HCT116 (cell line): ENCODE measurements at regions not wholly inside any gene's neighbourhood (a gene's known extent, or its start where the extent isn't known, plus 50 kb on each side); places are given as distances from the start of the nearest gene placed in this dataset.

Source experiments
- ATAC-seq: fragments of 200-7000 bp; cut with Tn5 transposase; 2 replicates; pipeline ENCODE4 v1.9.1; 2020; ENCODE audit warnings: mild to moderate bottlenecking, moderate library complexity
- BruUV-seq: library from RNA; stranded (reverse); fragments of 400-500 nt; replicated peaks from 2 replicates; lab custom pipeline; 2021; lab: Mats Ljungman, UMichigan
- CTCF ChIA-PET: fragments of 300-600 bp; sonication (Branson Sonifier 250); formaldehyde crosslinking; loops from one replicate; lab custom pipeline; 2021; ENCODE audit warnings: antibody characterized with exemption; lab: Charles Lee
- POLR2A ChIA-PET: fragments of 300-600, 350-600 bp; sonication (Branson Sonifier 250); formaldehyde crosslinking; loops from one replicate; lab custom pipeline; 2021; ENCODE audit warnings: antibody characterized with exemption; lab: Charles Lee
- RAD21 ChIA-PET, 2 experiments: fragments of 300-600 bp; sonication (Branson Sonifier 250); formaldehyde crosslinking; loops; one replicate each; lab custom pipeline; 2023; ENCODE audit warnings: low total read pairs in 2 of 2; ENCODE audit not compliant: uncharacterized antibody in 2 of 2, unreplicated experiment in 2 of 2, low non-redundant PET in 1 of 2; lab: Charles Lee
- DNase-seq: peaks from one replicate; pipeline ENCODE4 v3.0.0-alpha.2; 2010; ENCODE audit warnings: low read depth, low spot score
- H2AFZ ChIP-seq: fragments of 200-600 bp; shearing (Covaris generic), sonication (generic); 2 replicates; pipeline ENCODE4 v1.6.1; 2017; ENCODE audit warnings: low read depth, mixed run types, mixed read lengths, antibody characterized with exemption, low read length; ENCODE audit not compliant: poor library complexity, severe bottlenecking
- H3K27ac ChIP-seq: 2 replicates; pipeline ENCODE4 v1.5.1; 2012; ENCODE audit warnings: low read depth, low read length
- H3K27me3 ChIP-seq: fragments of 200-600 bp; sonication (generic); 2 replicates; pipeline ENCODE4 v1.6.1; 2016; ENCODE audit warnings: mixed run types, low read length, mixed read lengths; ENCODE audit not compliant: insufficient read depth
- H3K36me3 ChIP-seq, 2 experiments: fragments of 200-500 bp in 1 of 2; fragments of 200-600 bp in 1 of 2; sonication (Bioruptor generic) in 1 of 2; sonication (generic) in 1 of 2; 2 replicates each; pipeline versions ENCODE4 v1.5.1 to v1.6.1; 2014 to 2016; ENCODE audit warnings: low read length in 2 of 2, inconsistent platforms in 1 of 2, mixed read lengths in 1 of 2, mixed run types in 1 of 2; ENCODE audit not compliant: insufficient read depth in 2 of 2, control insufficient read depth in 1 of 2
- H3K4me1 ChIP-seq, 2 experiments: fragments of 200-600 bp in 1 of 2; sonication (generic) in 1 of 2; 2 replicates each; pipeline versions ENCODE4 v1.5.1 to v1.6.1; 2012 to 2017; ENCODE audit warnings: low read length in 2 of 2, inconsistent platforms in 1 of 2, mild to moderate bottlenecking in 1 of 2, mixed read lengths in 1 of 2, mixed run types in 1 of 2, moderate library complexity in 1 of 2; ENCODE audit not compliant: insufficient read depth in 2 of 2, control insufficient read depth in 1 of 2
- H3K4me2 ChIP-seq: fragments of 200-600 bp; sonication (generic); 2 replicates; pipeline ENCODE4 v1.6.1; 2017; ENCODE audit warnings: mixed run types, low read length, mixed read lengths
- H3K4me3 ChIP-seq, 2 experiments: fragments of 200-600 bp in 1 of 2; sonication (generic) in 1 of 2; replicated peaks in 1 of 2; 2 replicates each; pipeline ENCODE4 v1.5.1; 2011 to 2016; ENCODE audit warnings: low read length in 2 of 2, control low read depth in 1 of 2, low read depth in 1 of 2, mild to moderate bottlenecking in 1 of 2, mixed read lengths in 1 of 2, mixed run types in 1 of 2
- H3K79me2 ChIP-seq: fragments of 200-600 bp; sonication (generic); 2 replicates; pipeline ENCODE4 v1.6.1; 2017; ENCODE audit warnings: mild to moderate bottlenecking, mixed run types, low read length, moderate library complexity, mixed read lengths; ENCODE audit not compliant: insufficient read depth
- H3K9ac ChIP-seq: fragments of 200-600 bp; sonication (generic); 2 replicates; pipeline ENCODE4 v1.6.1; 2016; ENCODE audit warnings: low read length, mixed read lengths
- H3K9me2 ChIP-seq: fragments of 200-600 bp; sonication (generic), shearing (Covaris generic); 2 replicates; pipeline ENCODE4 v1.6.1; 2017; ENCODE audit warnings: mixed run types, mild to moderate bottlenecking, moderate library complexity; ENCODE audit not compliant: insufficient read depth
- H3K9me3 ChIP-seq, 2 experiments: fragments of 200-500 bp in 1 of 2; fragments of 200-600 bp in 1 of 2; sonication (Bioruptor generic) in 1 of 2; sonication (generic) in 1 of 2; 2 replicates each; pipeline ENCODE4 v1.6.1; 2014 to 2017; ENCODE audit warnings: low read length in 2 of 2, mixed read lengths in 2 of 2, inconsistent platforms in 1 of 2, low read depth in 1 of 2, mild to moderate bottlenecking in 1 of 2, mixed run types in 1 of 2, moderate library complexity in 1 of 2; ENCODE audit not compliant: control insufficient read depth in 1 of 2, insufficient read depth in 1 of 2
- H4K20me1 ChIP-seq: fragments of 200-600 bp; sonication (generic), shearing (Covaris generic); 2 replicates; pipeline ENCODE4 v1.6.1; 2017; ENCODE audit warnings: mixed run types, mild to moderate bottlenecking, moderate library complexity; ENCODE audit not compliant: insufficient read depth
- CBX3 ChIP-seq: IDR thresholded peaks from 2 replicates; pipeline ENCODE4 v1.6.1; 2012; ENCODE audit warnings: low read depth
- CEBPB ChIP-seq: IDR thresholded peaks from 2 replicates; pipeline ENCODE4 v1.6.1; 2012; ENCODE audit warnings: low read depth
- EGR1 ChIP-seq: IDR thresholded peaks from 2 replicates; pipeline ENCODE4 v1.6.1; 2012; ENCODE audit warnings: low read depth
- EZH2 ChIP-seq: fragments of 200-600 bp; sonication (generic); IDR thresholded peaks from 2 replicates; pipeline ENCODE4 v1.6.1; 2017; ENCODE audit warnings: antibody characterized with exemption, mixed run types
- EZH2phosphoT487 ChIP-seq: fragments of 200-600 bp; IDR thresholded peaks from 2 replicates; pipeline ENCODE4 v1.6.1; 2018; ENCODE audit warnings: antibody characterized with exemption, borderline replicate concordance
- FOSL1 ChIP-seq: IDR thresholded peaks from 2 replicates; pipeline ENCODE4 v1.6.1; 2012; ENCODE audit warnings: low read depth
- POLR2A ChIP-seq: IDR thresholded peaks from 2 replicates; pipeline ENCODE4 v1.7.0; 2011; ENCODE audit warnings: borderline replicate concordance; ENCODE audit not compliant: insufficient read depth, insufficient read length; ENCODE audit errors: extremely low read depth
- POLR2AphosphoS5 ChIP-seq: IDR thresholded peaks from 2 replicates; pipeline ENCODE4 v1.6.1; 2011; ENCODE audit warnings: mild to moderate bottlenecking, low read depth, low read length, moderate library complexity
- SIN3A ChIP-seq: IDR thresholded peaks from 2 replicates; pipeline ENCODE4 v1.6.1; 2012; ENCODE audit warnings: low read depth
- SP1 ChIP-seq: IDR thresholded peaks from 2 replicates; pipeline ENCODE4 v1.6.1; 2012; ENCODE audit warnings: low read depth
- SRF ChIP-seq: IDR thresholded peaks from 2 replicates; pipeline ENCODE4 v1.6.1; 2012; ENCODE audit warnings: low read depth
- TCF7L2 ChIP-seq: IDR thresholded peaks from 2 replicates; pipeline ENCODE4 v1.7.0; 2011; ENCODE audit warnings: borderline replicate concordance, inconsistent platforms; ENCODE audit not compliant: insufficient read depth, insufficient read length; ENCODE audit errors: extremely low read depth
- YY1 ChIP-seq: IDR thresholded peaks from 2 replicates; pipeline ENCODE4 v1.6.1; 2011; ENCODE audit warnings: low read length, low read depth, moderate library complexity, mild to moderate bottlenecking; ENCODE audit not compliant: insufficient replicate concordance; ENCODE audit errors: extremely low read depth
- ZFX ChIP-seq: fragments of 450-650 bp; IDR thresholded peaks from 2 replicates; pipeline ENCODE4 v1.6.1; 2017
- ZNF274 ChIP-seq: fragments of 200-500 bp; sonication (Bioruptor generic); IDR thresholded peaks from 2 replicates; pipeline ENCODE4 v1.6.1; 2014; ENCODE audit warnings: mild to moderate bottlenecking, low read depth, low read length, inconsistent platforms
- intact Hi-C: fragments of 100-400 bp; cut with micrococcal nuclease; formaldehyde crosslinking; loops from 2 replicates; pipeline ENCODE4 v1.10.0; 2022
- TF ChIP-seq, protein P1 (sequence below): IDR thresholded peaks from 2 replicates; pipeline ENCODE4 v1.6.1; 2011; ENCODE audit warnings: mild to moderate bottlenecking, low read length, moderate library complexity; ENCODE audit not compliant: insufficient replicate concordance; ENCODE audit errors: extremely low read depth
- TF ChIP-seq, protein P2 (sequence below): IDR thresholded peaks from 2 replicates; pipeline ENCODE4 v1.6.1; 2012

DNA sequence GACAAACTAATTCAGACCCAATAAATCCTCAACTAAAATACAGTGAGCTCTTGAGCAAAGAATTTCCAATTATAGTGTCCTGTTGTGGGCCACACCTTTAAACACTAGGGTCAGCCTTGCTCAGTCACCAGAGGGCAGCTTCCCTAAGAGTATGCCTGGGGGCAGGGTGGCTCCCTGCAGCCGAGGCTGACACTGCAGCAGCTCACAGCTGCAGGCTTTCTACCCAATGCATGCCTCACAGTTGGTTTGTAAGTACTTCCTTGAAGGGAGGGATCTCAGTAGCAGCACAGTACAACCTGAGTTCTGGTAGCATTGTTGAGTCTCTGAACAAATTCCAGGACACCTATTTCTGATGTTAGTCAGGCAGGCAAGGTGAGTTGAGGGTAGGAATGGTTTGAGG lies 335.6 kb downstream of the TUSC7 start:
- Histone ChIP-seq H3K4me2 (no peak overlapping the region), H3K4me3 (no peak overlapping the region), H2AFZ (no peak overlapping the region), H3K36me3 (no peaks in the 10 kb centered on the region), H3K9me3 (no peaks in the 10 kb centered on the region; a peak in 1 of 4 replicates), H3K4me1 (no peaks in the 10 kb centered on the region), H3K79me2 (no peaks in the 10 kb centered on the region), H3K9me2 (no peaks in the 10 kb centered on the region), H3K27ac (no peak overlapping the region), H4K20me1 (no peaks in the 10 kb centered on the region), H3K9ac (no peak overlapping the region), H3K27me3 (no peaks in the 10 kb centered on the region)
- ChIA-PET RAD21 (no interaction called here), CTCF (no interaction called here), POLR2A (no interaction called here)
- intact Hi-C loops: no loop called here
- no TSS peak for BruUV-seq
- TF ChIP-seq CEBPB: no peak
- TF ChIP-seq SRF: no peak
- no peak for TF ChIP-seq EGR1
- no peak for TF ChIP-seq CBX3
- TF ChIP-seq, protein P1, sequence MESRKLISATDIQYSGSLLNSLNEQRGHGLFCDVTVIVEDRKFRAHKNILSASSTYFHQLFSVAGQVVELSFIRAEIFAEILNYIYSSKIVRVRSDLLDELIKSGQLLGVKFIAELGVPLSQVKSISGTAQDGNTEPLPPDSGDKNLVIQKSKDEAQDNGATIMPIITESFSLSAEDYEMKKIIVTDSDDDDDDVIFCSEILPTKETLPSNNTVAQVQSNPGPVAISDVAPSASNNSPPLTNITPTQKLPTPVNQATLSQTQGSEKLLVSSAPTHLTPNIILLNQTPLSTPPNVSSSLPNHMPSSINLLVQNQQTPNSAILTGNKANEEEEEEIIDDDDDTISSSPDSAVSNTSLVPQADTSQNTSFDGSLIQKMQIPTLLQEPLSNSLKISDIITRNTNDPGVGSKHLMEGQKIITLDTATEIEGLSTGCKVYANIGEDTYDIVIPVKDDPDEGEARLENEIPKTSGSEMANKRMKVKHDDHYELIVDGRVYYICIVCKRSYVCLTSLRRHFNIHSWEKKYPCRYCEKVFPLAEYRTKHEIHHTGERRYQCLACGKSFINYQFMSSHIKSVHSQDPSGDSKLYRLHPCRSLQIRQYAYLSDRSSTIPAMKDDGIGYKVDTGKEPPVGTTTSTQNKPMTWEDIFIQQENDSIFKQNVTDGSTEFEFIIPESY: no peak
- TF ChIP-seq EZH2: no peak
- no peak for TF ChIP-seq SIN3A
- TF ChIP-seq FOSL1: no peak
- no peak for TF ChIP-seq ZFX
- TF ChIP-seq SP1: no peak
- no peak for TF ChIP-seq TCF7L2
- TF ChIP-seq ZNF274: no peak
- TF ChIP-seq EZH2phosphoT487: no peak
- TF ChIP-seq POLR2AphosphoS5: no peak
- TF ChIP-seq POLR2A: no peak
- TF ChIP-seq, protein P2, sequence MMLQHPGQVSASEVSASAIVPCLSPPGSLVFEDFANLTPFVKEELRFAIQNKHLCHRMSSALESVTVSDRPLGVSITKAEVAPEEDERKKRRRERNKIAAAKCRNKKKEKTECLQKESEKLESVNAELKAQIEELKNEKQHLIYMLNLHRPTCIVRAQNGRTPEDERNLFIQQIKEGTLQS: no peak
- TF ChIP-seq YY1: no peak
- ATAC-seq (no peak), DNase-seq (no peak)
